ENCODE measurements at regions not wholly inside any gene's neighbourhood (a gene's known extent, or its start where the extent isn't known, plus 50 kb on each side); places are given as distances from the start of the nearest gene placed in this dataset.

DNA sequence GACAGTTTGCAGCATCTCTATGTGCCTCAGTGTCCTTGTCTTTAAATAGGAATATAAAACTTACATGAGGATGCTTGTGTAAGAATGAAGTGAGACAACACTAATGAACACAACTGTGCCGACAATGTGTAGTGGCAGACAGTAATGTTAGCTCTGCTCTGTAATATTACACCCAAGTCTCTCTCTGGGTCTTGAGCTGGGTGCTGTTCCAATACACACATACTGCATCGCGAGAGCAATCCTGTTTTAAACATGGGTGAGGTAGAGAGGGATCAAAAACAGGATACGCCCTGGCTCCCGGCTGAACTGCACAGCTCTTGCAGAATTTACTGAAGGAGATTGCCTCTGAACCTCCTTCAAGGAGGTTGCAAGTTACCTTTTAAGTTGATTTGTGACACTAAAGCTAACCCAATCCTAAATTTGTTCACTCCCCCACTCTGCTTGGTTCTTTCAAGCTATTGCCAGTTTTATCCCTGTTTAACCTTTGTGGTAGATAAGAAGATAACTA, 155.2 kb upstream of the ISL1 start:
- TF ChIP-seq POLR2A (IDR thresholded peaks at IDR 0.05), result no peak
- TF ChIP-seq, protein P1, sequence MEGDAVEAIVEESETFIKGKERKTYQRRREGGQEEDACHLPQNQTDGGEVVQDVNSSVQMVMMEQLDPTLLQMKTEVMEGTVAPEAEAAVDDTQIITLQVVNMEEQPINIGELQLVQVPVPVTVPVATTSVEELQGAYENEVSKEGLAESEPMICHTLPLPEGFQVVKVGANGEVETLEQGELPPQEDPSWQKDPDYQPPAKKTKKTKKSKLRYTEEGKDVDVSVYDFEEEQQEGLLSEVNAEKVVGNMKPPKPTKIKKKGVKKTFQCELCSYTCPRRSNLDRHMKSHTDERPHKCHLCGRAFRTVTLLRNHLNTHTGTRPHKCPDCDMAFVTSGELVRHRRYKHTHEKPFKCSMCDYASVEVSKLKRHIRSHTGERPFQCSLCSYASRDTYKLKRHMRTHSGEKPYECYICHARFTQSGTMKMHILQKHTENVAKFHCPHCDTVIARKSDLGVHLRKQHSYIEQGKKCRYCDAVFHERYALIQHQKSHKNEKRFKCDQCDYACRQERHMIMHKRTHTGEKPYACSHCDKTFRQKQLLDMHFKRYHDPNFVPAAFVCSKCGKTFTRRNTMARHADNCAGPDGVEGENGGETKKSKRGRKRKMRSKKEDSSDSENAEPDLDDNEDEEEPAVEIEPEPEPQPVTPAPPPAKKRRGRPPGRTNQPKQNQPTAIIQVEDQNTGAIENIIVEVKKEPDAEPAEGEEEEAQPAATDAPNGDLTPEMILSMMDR (IDR thresholded peaks at IDR 0.05), result no peak
